Brain pericyte (primary cell): ENCODE measurements at regions not wholly inside any gene's neighbourhood (a gene's known extent, or its start where the extent isn't known, plus 50 kb on each side); places are given as distances from the start of the nearest gene placed in this dataset.

Experiments
- DNase-seq: peaks from one replicate; pipeline ENCODE4 v3.0.0-alpha.2; 2012; ENCODE audit warnings: low read depth, low spot score

GRCh38 chr5:158303883-158304282 lies 444.9 kb upstream of the CLINT1 start:
- DNase-seq, result no peak

- DNase-seq, result no peak
These were observed 444.3 kb upstream of the CLINT1 start for GRCh38 chr5:158303275-158303674.

- no peak for DNase-seq
These were observed 443.1 kb upstream of the CLINT1 start for GRCh38 chr5:158302029-158302428.

GRCh38 chr5:158301186-158301585 lies 442.2 kb upstream of the CLINT1 start:
- DNase-seq, result peak; percentile 16

DNA sequence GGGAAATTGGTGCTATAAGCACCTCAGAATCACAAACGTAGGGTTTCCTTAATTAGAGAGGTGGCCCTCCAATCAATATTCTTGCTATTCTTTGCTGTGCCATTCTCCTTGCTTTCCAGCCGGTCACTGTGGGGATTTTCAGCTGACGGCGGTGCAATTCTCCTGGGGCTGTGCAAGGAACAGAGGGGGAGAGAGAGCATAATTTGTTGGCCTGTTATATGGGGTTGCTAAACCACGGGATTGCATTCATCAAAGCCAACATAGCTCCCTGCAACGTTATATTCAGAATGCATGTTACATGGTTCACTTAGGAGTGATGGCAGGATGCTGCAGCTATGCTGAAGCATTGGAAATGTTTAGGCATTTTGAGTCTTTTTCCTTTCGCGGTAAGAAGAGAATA lies 441.3 kb upstream of the CLINT1 start:
- no peak for DNase-seq

GRCh38 chr5:158297002-158297527 lies 438.1 kb upstream of the CLINT1 start:
- no peak for DNase-seq

DNA sequence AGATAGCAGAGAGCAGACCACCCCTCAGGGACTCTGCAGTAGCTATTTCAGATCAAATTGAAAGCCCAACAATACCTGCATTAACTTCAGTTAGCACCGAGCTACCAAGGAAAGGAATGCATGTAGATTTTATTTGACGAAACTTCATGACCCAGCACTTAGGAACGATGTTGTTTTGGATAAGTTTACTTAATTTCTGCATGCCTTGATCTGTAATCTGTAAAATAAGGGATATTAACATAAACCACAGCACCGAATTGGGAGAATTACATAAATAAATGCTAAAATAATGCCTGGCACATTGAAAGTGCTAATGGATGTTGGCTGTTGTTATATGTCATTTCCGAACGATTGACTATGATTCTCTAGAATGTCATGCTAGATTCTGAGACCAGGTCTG lies 435.8 kb upstream of the CLINT1 start:
- DNase-seq, result no peak

DNA sequence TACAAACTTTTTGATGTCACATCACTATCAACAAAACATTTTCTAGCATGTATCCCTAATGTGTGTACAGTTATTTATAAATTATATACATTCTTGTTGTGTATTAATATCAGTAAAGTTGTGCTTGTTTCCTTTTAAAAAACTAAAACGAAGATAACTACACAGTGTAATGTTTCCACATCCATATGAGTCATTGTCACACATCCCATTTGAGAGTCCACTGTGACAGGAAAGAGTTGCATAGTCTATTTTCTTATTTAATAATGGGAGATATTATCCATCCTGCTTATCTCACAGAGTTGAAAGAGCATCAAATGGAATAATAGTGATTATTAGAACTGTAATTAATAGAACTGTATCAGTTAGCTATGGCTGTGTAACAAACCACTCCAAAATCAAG lies 434.0 kb upstream of the CLINT1 start:
- no peak for DNase-seq

DNA sequence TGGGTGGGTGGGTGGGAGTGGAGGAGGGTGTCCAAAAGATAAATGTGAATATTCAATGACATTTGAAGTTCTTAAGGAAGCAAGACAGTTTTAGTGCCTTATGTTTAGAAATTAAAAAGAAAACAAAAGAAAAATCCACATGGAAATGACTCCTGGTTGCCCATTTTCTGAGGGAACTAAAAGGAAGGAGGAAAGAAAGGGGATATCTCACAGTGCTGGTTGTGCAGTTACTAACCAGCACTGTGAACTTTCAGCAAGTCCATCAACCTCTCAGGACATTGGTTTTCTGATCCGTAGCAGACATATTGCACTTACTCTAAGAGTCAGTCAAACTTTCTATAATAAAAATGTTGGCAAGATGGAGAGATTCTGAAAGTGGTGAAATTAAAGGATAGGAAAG lies 431.0 kb upstream of the CLINT1 start:
- DNase-seq, result no peak

GRCh38 chr5:158288272-158288657 lies 429.3 kb upstream of the CLINT1 start:
- no peak for DNase-seq

- DNase-seq, result peak; percentile 73
These were observed 428.8 kb upstream of the CLINT1 start for GRCh38 chr5:158287643-158288271.

- no peak for DNase-seq
These were observed 427.9 kb upstream of the CLINT1 start for GRCh38 chr5:158286827-158287226.

GRCh38 chr5:158285698-158286097 lies 426.8 kb upstream of the CLINT1 start:
- no peak for DNase-seq

GRCh38 chr5:158284242-158284641 lies 425.3 kb upstream of the CLINT1 start:
- no peak for DNase-seq

GRCh38 chr5:158283397-158283796 lies 424.5 kb upstream of the CLINT1 start:
- DNase-seq, result no peak

DNA sequence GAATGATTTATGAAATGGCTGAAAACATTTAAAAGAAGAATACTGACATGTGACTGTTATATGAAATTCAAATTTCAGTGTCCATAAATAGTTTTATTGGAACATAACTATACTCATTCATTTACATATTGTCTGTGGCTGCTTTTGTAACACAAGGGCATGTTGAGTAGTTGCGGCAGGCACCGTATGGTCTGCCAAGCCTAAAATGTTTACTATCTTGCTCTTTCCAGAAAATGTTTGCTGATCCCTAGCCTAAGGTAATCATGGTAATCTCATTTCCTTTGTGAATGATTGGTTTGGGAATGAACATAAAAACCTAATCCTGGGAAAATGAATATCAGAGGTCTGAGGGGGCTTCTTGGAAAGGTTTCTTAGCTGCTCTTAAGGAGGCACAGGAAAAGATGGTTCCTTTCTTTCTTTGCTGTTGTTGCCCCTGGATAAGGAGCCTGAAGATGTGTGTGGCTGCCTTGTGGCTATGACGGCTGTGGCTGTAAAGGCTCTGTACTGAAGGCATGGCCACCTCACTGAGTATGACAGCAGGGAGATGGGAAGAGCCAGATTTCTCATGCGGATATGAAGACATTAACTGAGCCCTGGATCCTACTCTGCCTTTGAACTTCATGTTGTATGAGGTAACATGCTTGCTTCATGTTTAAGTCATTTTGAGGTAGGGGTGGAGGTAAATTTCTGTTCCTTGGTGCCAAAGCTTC lies 419.4 kb upstream of the CLINT1 start:
- DNase-seq, result no peak

- DNase-seq, result no peak
These were observed 418.3 kb upstream of the CLINT1 start for GRCh38 chr5:158277276-158277675.

DNA sequence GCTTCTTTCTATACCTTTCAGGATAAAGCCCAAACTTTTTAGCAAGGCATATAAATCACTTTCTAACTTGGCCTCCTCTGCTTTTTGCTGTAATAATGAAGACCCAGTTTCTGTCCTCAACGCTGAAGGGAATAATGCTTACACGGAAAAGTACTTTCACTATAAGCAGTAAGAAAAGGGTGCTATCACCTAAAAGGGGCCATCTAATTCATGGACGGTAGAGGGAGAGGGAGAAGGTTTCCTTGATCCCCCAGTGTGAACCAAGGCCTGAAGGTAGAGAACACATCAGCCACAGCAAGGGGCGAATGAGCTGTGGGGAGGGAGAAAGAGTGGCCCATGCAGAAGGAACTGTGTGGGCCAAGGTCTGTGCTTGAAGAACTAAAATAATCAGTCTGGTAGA lies 417.7 kb upstream of the CLINT1 start:
- no peak for DNase-seq

GRCh38 chr5:158275511-158275910 lies 416.6 kb upstream of the CLINT1 start:
- DNase-seq, result no peak

- no peak for DNase-seq
These were observed 414.1 kb upstream of the CLINT1 start for GRCh38 chr5:158273035-158273434.

- no peak for DNase-seq
These were observed 413.5 kb upstream of the CLINT1 start for GRCh38 chr5:158272409-158272808.

DNA sequence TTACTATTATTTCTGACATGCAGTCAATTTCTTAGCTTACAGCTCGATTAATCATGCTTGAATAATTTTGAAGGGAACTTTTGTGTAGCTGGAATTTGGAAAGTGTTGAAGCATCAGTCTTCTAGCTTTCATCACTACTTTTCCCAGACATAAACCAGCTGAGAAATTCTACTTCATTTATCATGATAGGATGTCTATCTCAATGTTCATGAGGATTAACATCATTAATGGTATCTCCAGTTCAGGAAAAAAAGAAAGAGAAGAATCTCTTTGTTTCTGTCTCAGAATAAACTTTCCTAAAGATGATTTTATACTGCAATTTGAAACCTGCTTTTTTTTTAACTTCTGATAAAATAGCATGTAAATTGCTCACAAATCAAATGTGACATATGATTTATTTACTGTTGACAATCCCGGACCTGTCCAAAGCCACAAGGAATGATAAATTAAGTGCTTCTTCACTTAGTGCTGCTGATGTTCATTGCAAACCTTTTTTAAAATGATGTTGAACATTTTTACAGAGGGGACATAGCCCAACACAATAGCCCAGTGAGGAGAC lies 412.1 kb upstream of the CLINT1 start:
- DNase-seq, result no peak

GRCh38 chr5:158268286-158268685 lies 409.3 kb upstream of the CLINT1 start:
- no peak for DNase-seq
